WTC11 (cell line): ENCODE measurements at regions not wholly inside any gene's neighbourhood (a gene's known extent, or its start where the extent isn't known, plus 50 kb on each side); places are given as distances from the start of the nearest gene placed in this dataset.

Experiments
- ATAC-seq: fragments of 200-7000 bp; cut with Tn5 transposase; 2 replicates; pipeline ENCODE4 v1.10.0; 2021; ENCODE audit warnings: mild to moderate bottlenecking, moderate library complexity
- CTCF ChIA-PET: fragments of 300-600 bp; sonication (Branson Sonifier 250); formaldehyde crosslinking; loops from one replicate; lab custom pipeline; 2021; ENCODE audit warnings: antibody characterized with exemption; lab: Charles Lee
- POLR2A ChIA-PET: fragments of 350-600 bp; sonication (Branson Sonifier 250); formaldehyde crosslinking; loops from one replicate; lab custom pipeline; 2021; ENCODE audit warnings: antibody characterized with exemption; lab: Charles Lee
- DNase-seq: peaks from one replicate; pipeline ENCODE4 v3.0.0; 2021; ENCODE audit warnings: low spot score
- H3K27ac Mint-ChIP-seq: 2 replicates; pipeline ENCODE4 v1.8.0; 2021; ENCODE audit warnings: mixed read lengths
- H3K27me3 Mint-ChIP-seq: 2 replicates; pipeline ENCODE4 v1.8.0; 2021; ENCODE audit warnings: low read depth, mild to moderate bottlenecking, moderate library complexity, mixed read lengths
- H3K36me3 Mint-ChIP-seq: 2 replicates; pipeline ENCODE4 v1.8.0; 2021; ENCODE audit warnings: mixed read lengths
- H3K4me1 Mint-ChIP-seq: 2 replicates; pipeline ENCODE4 v1.8.0; 2022; ENCODE audit warnings: mixed read lengths
- H3K4me3 Mint-ChIP-seq: 2 replicates; pipeline ENCODE4 v1.8.0; 2021; ENCODE audit warnings: mild to moderate bottlenecking, moderate library complexity, mixed read lengths
- H3K9me3 Mint-ChIP-seq: 2 replicates; pipeline ENCODE4 v1.8.0; 2021; ENCODE audit warnings: mixed read lengths
- ETV6 ChIP-seq: sonication (generic); formaldehyde crosslinking; IDR thresholded peaks from 2 replicates; pipeline ENCODE4 v1.8.1; 2022; ENCODE audit warnings: mild to moderate bottlenecking, missing genetic modification reagents
- FOXK1 ChIP-seq: sonication (generic); formaldehyde crosslinking; IDR thresholded peaks from 2 replicates; pipeline ENCODE4 v1.8.0; 2022; ENCODE audit warnings: mild to moderate bottlenecking, moderate library complexity, missing genetic modification reagents
- FOXP1 ChIP-seq: sonication (generic); formaldehyde crosslinking; IDR thresholded peaks from 2 replicates; pipeline ENCODE4 v1.8.0; 2022; ENCODE audit warnings: missing genetic modification reagents, mild to moderate bottlenecking, moderate library complexity, borderline replicate concordance
- FOXP4 ChIP-seq: sonication (generic); formaldehyde crosslinking; IDR thresholded peaks from 2 replicates; pipeline ENCODE4 v1.8.0; 2022; ENCODE audit warnings: mild to moderate bottlenecking, missing genetic modification reagents
- GRHL2 ChIP-seq: fragments of 250-450 bp; sonication (Bioruptor Pico); IDR thresholded peaks from 2 replicates; pipeline ENCODE4 v1.8.0; 2022; ENCODE audit warnings: mild to moderate bottlenecking, moderate library complexity; ENCODE audit not compliant: insufficient replicate concordance, severe bottlenecking
- HMGA2 ChIP-seq: fragments of 250-450 bp; sonication (Bioruptor Pico); IDR thresholded peaks from 2 replicates; pipeline ENCODE4 v1.4.0; 2021; ENCODE audit warnings: mild to moderate bottlenecking, moderate library complexity
- IRF1 ChIP-seq: sonication (generic); formaldehyde crosslinking; IDR thresholded peaks from 2 replicates; pipeline ENCODE4 v1.8.0; 2023; ENCODE audit warnings: missing genetic modification reagents
- PREB ChIP-seq: sonication (generic); formaldehyde crosslinking; IDR thresholded peaks from 2 replicates; pipeline ENCODE4 v1.8.1; 2022; ENCODE audit warnings: mild to moderate bottlenecking, missing genetic modification reagents, moderate library complexity, borderline replicate concordance
- ZNF317 ChIP-seq: sonication (generic); formaldehyde crosslinking; IDR thresholded peaks from 2 replicates; pipeline ENCODE4 v1.8.1; 2023; ENCODE audit warnings: low read depth, mild to moderate bottlenecking, moderate library complexity, missing genetic modification reagents, borderline replicate concordance
- ZNF396 ChIP-seq: fragments of 250-450 bp; sonication (Bioruptor Pico); IDR thresholded peaks from 2 replicates; pipeline ENCODE4 v1.8.0; 2021; ENCODE audit warnings: mild to moderate bottlenecking, moderate library complexity, borderline replicate concordance
- ZNF423 ChIP-seq: fragments of 250-450 bp; sonication (Bioruptor Pico); IDR thresholded peaks from 2 replicates; pipeline ENCODE4 v2.1.2; 2022; ENCODE audit warnings: mild to moderate bottlenecking, moderate library complexity
- TF ChIP-seq, protein P1 (sequence below): sonication (generic); formaldehyde crosslinking; IDR thresholded peaks from 2 replicates; pipeline ENCODE4 v1.8.1; 2022; ENCODE audit warnings: low read depth, missing genetic modification reagents, borderline replicate concordance
- TF ChIP-seq, protein P2 (sequence below): sonication (generic); formaldehyde crosslinking; IDR thresholded peaks from 2 replicates; pipeline ENCODE4 v1.8.0; 2023; ENCODE audit warnings: missing genetic modification reagents, mild to moderate bottlenecking, borderline replicate concordance
- TF ChIP-seq, protein P3 (sequence below): sonication (generic); formaldehyde crosslinking; IDR thresholded peaks from 2 replicates; pipeline ENCODE4 v1.8.0; 2022; ENCODE audit warnings: missing genetic modification reagents

DNA sequence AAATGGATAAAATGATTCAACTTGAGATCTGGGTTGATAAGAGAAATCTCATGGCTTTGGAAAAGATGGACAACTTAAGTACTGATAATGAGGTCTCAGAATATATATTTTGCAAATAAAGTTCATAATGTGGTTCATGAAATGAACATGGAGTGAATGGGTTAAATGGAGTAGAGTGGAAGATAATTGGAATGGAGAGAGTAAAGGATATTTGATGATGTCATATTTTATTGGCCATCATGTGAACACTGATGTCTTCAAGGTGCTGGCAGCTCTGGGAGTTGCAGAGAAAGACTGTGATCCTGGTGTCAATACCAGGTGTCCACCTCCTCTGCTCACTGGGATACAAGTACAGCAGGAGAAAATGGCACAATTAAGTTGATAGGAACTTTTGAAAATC, 133.9 kb upstream of the ZXDA start (continued):
- TF ChIP-seq, protein P1, sequence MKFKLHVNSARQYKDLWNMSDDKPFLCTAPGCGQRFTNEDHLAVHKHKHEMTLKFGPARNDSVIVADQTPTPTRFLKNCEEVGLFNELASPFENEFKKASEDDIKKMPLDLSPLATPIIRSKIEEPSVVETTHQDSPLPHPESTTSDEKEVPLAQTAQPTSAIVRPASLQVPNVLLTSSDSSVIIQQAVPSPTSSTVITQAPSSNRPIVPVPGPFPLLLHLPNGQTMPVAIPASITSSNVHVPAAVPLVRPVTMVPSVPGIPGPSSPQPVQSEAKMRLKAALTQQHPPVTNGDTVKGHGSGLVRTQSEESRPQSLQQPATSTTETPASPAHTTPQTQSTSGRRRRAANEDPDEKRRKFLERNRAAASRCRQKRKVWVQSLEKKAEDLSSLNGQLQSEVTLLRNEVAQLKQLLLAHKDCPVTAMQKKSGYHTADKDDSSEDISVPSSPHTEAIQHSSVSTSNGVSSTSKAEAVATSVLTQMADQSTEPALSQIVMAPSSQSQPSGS (CRISPR knock-in tag) = no peak
- no peak for TF ChIP-seq ETV6 (CRISPR knock-in tag)
- TF ChIP-seq, protein P2, sequence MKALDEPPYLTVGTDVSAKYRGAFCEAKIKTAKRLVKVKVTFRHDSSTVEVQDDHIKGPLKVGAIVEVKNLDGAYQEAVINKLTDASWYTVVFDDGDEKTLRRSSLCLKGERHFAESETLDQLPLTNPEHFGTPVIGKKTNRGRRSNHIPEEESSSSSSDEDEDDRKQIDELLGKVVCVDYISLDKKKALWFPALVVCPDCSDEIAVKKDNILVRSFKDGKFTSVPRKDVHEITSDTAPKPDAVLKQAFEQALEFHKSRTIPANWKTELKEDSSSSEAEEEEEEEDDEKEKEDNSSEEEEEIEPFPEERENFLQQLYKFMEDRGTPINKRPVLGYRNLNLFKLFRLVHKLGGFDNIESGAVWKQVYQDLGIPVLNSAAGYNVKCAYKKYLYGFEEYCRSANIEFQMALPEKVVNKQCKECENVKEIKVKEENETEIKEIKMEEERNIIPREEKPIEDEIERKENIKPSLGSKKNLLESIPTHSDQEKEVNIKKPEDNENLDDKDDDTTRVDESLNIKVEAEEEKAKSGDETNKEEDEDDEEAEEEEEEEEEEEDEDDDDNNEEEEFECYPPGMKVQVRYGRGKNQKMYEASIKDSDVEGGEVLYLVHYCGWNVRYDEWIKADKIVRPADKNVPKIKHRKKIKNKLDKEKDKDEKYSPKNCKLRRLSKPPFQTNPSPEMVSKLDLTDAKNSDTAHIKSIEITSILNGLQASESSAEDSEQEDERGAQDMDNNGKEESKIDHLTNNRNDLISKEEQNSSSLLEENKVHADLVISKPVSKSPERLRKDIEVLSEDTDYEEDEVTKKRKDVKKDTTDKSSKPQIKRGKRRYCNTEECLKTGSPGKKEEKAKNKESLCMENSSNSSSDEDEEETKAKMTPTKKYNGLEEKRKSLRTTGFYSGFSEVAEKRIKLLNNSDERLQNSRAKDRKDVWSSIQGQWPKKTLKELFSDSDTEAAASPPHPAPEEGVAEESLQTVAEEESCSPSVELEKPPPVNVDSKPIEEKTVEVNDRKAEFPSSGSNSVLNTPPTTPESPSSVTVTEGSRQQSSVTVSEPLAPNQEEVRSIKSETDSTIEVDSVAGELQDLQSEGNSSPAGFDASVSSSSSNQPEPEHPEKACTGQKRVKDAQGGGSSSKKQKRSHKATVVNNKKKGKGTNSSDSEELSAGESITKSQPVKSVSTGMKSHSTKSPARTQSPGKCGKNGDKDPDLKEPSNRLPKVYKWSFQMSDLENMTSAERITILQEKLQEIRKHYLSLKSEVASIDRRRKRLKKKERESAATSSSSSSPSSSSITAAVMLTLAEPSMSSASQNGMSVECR (CRISPR knock-in tag) = no peak
- no peak for TF ChIP-seq GRHL2 (CRISPR knock-in tag)
- no peak for TF ChIP-seq FOXP1 (CRISPR knock-in tag)
- no peak for TF ChIP-seq HMGA2

GRCh38 chrX:58025979-58026378, 115.7 kb upstream of the ZXDA start:
- POLR2A ChIA-PET = no interaction called here
- Mint-ChIP-seq H3K27me3 (no peaks in the 10 kb centered on the region), H3K27ac (no peak overlapping the region), H3K9me3 (peaks cover 65% of the 10 kb centered on the region), H3K4me1 (no peaks in the 10 kb centered on the region), H3K4me3 (no peak overlapping the region), H3K36me3 (peaks cover 14% of the 10 kb centered on the region; the same call in 1 of the 2 replicates)
- CTCF ChIA-PET = no interaction called here
- TF ChIP-seq ZNF396 (CRISPR knock-in tag) = no peak
- DNase-seq = peak; percentile 9
- no peak for ATAC-seq

DNA sequence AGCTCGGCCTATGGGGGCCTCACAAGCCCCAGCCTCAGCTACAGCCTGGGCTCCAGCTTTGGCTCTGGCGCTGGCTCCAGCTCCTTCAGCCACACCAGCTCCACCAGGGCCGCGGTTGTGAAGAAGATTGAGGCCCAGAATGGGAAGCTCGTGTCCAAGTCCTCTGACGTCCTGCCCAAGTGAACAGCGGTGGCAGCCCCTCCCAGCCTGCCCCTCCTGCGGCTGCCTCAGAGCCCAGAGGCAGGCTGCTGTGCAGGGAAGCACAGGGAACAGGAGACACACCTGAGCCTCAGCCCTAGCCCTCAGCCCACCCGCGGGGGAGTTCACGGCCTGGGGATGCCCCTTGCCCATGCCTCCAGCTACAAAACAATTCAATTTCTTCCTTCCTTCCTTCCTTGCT, 75.7 kb upstream of the ZXDA start:
- no peak for TF ChIP-seq ETV6 (CRISPR knock-in tag)
- TF ChIP-seq, protein P2 (CRISPR knock-in tag) = no peak
- TF ChIP-seq ZNF317 = no peak
- TF ChIP-seq PREB = no peak
- TF ChIP-seq FOXK1 (CRISPR knock-in tag) = no peak
- TF ChIP-seq FOXP4 (CRISPR knock-in tag) = no peak
- no peak for TF ChIP-seq IRF1 (CRISPR knock-in tag)
- TF ChIP-seq, protein P3, sequence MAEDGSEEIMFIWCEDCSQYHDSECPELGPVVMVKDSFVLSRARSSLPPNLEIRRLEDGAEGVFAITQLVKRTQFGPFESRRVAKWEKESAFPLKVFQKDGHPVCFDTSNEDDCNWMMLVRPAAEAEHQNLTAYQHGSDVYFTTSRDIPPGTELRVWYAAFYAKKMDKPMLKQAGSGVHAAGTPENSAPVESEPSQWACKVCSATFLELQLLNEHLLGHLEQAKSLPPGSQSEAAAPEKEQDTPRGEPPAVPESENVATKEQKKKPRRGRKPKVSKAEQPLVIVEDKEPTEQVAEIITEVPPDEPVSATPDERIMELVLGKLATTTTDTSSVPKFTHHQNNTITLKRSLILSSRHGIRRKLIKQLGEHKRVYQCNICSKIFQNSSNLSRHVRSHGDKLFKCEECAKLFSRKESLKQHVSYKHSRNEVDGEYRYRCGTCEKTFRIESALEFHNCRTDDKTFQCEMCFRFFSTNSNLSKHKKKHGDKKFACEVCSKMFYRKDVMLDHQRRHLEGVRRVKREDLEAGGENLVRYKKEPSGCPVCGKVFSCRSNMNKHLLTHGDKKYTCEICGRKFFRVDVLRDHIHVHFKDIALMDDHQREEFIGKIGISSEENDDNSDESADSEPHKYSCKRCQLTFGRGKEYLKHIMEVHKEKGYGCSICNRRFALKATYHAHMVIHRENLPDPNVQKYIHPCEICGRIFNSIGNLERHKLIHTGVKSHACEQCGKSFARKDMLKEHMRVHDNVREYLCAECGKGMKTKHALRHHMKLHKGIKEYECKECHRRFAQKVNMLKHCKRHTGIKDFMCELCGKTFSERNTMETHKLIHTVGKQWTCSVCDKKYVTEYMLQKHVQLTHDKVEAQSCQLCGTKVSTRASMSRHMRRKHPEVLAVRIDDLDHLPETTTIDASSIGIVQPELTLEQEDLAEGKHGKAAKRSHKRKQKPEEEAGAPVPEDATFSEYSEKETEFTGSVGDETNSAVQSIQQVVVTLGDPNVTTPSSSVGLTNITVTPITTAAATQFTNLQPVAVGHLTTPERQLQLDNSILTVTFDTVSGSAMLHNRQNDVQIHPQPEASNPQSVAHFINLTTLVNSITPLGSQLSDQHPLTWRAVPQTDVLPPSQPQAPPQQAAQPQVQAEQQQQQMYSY = no peak
- TF ChIP-seq ZNF423 (CRISPR knock-in tag) = no peak
- H3K27me3 Mint-ChIP-seq = peaks cover 4% of the 10 kb centered on the region; the same call in 1 of the 2 replicates
- peaks cover 42% of the 10 kb centered on the region for H3K9me3 Mint-ChIP-seq
- H3K27ac Mint-ChIP-seq = no peak overlapping the region
- H3K4me3 Mint-ChIP-seq = no peak overlapping the region
- CTCF ChIA-PET = no interaction called here
- H3K4me1 Mint-ChIP-seq = no peaks in the 10 kb centered on the region
- H3K36me3 Mint-ChIP-seq = peaks cover 32% of the 10 kb centered on the region
- DNase-seq (no peak), ATAC-seq (no peak)
- POLR2A ChIA-PET = no interaction called here
